Neuronal stem cell (in vitro differentiated cells): ENCODE measurements at regions not wholly inside any gene's neighbourhood (a gene's known extent, or its start where the extent isn't known, plus 50 kb on each side); places are given as distances from the start of the nearest gene placed in this dataset.

Source experiments
- DNase-seq: peaks from one replicate; pipeline ENCODE4 v3.0.0-alpha.2; 2013; ENCODE audit warnings: low spot score
- H2AFZ ChIP-seq: one replicate; pipeline ENCODE4 v1.6.1; 2013; ENCODE audit warnings: mild to moderate bottlenecking, low read length, inconsistent platforms
- H2AK5ac ChIP-seq: 2 replicates; pipeline ENCODE4 v1.6.1; 2013; ENCODE audit warnings: low read depth, mild to moderate bottlenecking, inconsistent platforms, low read length, moderate library complexity, mixed read lengths
- H2BK120ac ChIP-seq: 2 replicates; pipeline ENCODE4 v1.6.1; 2013; ENCODE audit warnings: low read depth, mild to moderate bottlenecking, inconsistent platforms, low read length, moderate library complexity, mixed read lengths
- H2BK12ac ChIP-seq: one replicate; pipeline ENCODE4 v1.6.1; 2013; ENCODE audit warnings: low read length, inconsistent platforms
- H2BK15ac ChIP-seq: 2 replicates; pipeline ENCODE4 v1.6.1; 2013; ENCODE audit warnings: mild to moderate bottlenecking, low read length, inconsistent platforms, mixed read lengths
- H2BK5ac ChIP-seq: one replicate; pipeline ENCODE4 v1.6.1; 2013; ENCODE audit warnings: inconsistent platforms, mild to moderate bottlenecking, low read length, moderate library complexity
- H3K14ac ChIP-seq: one replicate; pipeline ENCODE4 v1.6.1; 2013; ENCODE audit warnings: low read length, inconsistent platforms
- H3K18ac ChIP-seq: 2 replicates; pipeline ENCODE4 v1.6.1; 2013; ENCODE audit warnings: low read length, inconsistent platforms
- H3K23ac ChIP-seq: 2 replicates; pipeline ENCODE4 v1.6.1; 2013; ENCODE audit warnings: low read depth, mild to moderate bottlenecking, mixed read lengths, low read length, inconsistent platforms; ENCODE audit not compliant: poor library complexity
- H3K27ac ChIP-seq: replicated peaks from 3 replicates; pipeline ENCODE4 v1.5.1; 2013; ENCODE audit warnings: low read length, inconsistent platforms
- H3K27me3 ChIP-seq, 3 experiments: 2 replicates each; pipeline ENCODE4 v1.6.1; 2013; ENCODE audit warnings: low read length in 3 of 3, mild to moderate bottlenecking in 2 of 3, inconsistent platforms in 1 of 3, low read depth in 1 of 3, mixed read lengths in 1 of 3, moderate library complexity in 1 of 3; ENCODE audit not compliant: control insufficient read depth in 3 of 3, insufficient read depth in 3 of 3
- H3K36me3 ChIP-seq, 2 donors: replicated peaks in 1 of 2; 2 replicates each; pipeline ENCODE4 v1.6.1; 2013; ENCODE audit warnings: low read length in 2 of 2; ENCODE audit not compliant: control insufficient read depth in 2 of 2, insufficient read depth in 2 of 2
- H3K4ac ChIP-seq: 2 replicates; pipeline ENCODE4 v1.6.1; 2013; ENCODE audit warnings: inconsistent platforms, mild to moderate bottlenecking, low read length, moderate library complexity
- H3K4me1 ChIP-seq, 2 donors: 1 replicate in 1 of 2; 2 replicates in 1 of 2; pipeline ENCODE4 v1.6.1; 2013; ENCODE audit warnings: low read length in 2 of 2, low read depth in 1 of 2; ENCODE audit not compliant: control insufficient read depth in 2 of 2, insufficient read depth in 1 of 2
- H3K4me2 ChIP-seq: one replicate; pipeline ENCODE4 v1.6.1; 2013; ENCODE audit warnings: mild to moderate bottlenecking, low read length, inconsistent platforms; ENCODE audit not compliant: insufficient read depth, poor library complexity, severe bottlenecking
- H3K4me3 ChIP-seq, 2 donors: 2 replicates each; pipeline ENCODE4 v1.5.1; 2013; ENCODE audit warnings: low read length in 2 of 2, mild to moderate bottlenecking in 2 of 2, inconsistent platforms in 1 of 2, moderate library complexity in 1 of 2
- H3K79me1 ChIP-seq: one replicate; pipeline ENCODE4 v1.6.1; 2013; ENCODE audit warnings: low read depth, mild to moderate bottlenecking, inconsistent platforms, low read length, moderate library complexity
- H3K9ac ChIP-seq: one replicate; pipeline ENCODE4 v1.6.1; 2013; ENCODE audit warnings: mild to moderate bottlenecking, low read depth, low read length, inconsistent platforms; ENCODE audit not compliant: poor library complexity
- H3K9me3 ChIP-seq, 2 donors: replicated peaks in 1 of 2; 2 replicates each; pipeline versions ENCODE3 to v1.6.1; 2013; ENCODE audit warnings: low read length in 2 of 2, mild to moderate bottlenecking in 2 of 2, inconsistent platforms in 1 of 2, low read depth in 1 of 2, mixed read lengths in 1 of 2, moderate library complexity in 1 of 2; ENCODE audit not compliant: control insufficient read depth in 2 of 2, insufficient read depth in 1 of 2
- H4K8ac ChIP-seq: one replicate; pipeline ENCODE4 v1.6.1; 2013; ENCODE audit warnings: low read depth, mild to moderate bottlenecking, inconsistent platforms, low read length, moderate library complexity
- H4K91ac ChIP-seq: one replicate; pipeline ENCODE4 v1.6.1; 2013; ENCODE audit warnings: low read length, low read depth, mild to moderate bottlenecking, inconsistent platforms; ENCODE audit not compliant: poor library complexity
- WGBS, 2 donors: extraction: QIAGEN DNeasy Blood & Tissue Kit; methylation state at CpG; one replicate each; pipeline ENCODE4 v1.1.7; 2013; ENCODE audit warnings: missing lambda C conversion rate in 2 of 2, mixed read lengths in 1 of 2; ENCODE audit not compliant: insufficient read length in 2 of 2, insufficient replicate concordance in 1 of 2; ENCODE audit errors: extremely low coverage in 2 of 2; 5-methylcytosine and 5-hydroxymethylcytosine counted together

DNA sequence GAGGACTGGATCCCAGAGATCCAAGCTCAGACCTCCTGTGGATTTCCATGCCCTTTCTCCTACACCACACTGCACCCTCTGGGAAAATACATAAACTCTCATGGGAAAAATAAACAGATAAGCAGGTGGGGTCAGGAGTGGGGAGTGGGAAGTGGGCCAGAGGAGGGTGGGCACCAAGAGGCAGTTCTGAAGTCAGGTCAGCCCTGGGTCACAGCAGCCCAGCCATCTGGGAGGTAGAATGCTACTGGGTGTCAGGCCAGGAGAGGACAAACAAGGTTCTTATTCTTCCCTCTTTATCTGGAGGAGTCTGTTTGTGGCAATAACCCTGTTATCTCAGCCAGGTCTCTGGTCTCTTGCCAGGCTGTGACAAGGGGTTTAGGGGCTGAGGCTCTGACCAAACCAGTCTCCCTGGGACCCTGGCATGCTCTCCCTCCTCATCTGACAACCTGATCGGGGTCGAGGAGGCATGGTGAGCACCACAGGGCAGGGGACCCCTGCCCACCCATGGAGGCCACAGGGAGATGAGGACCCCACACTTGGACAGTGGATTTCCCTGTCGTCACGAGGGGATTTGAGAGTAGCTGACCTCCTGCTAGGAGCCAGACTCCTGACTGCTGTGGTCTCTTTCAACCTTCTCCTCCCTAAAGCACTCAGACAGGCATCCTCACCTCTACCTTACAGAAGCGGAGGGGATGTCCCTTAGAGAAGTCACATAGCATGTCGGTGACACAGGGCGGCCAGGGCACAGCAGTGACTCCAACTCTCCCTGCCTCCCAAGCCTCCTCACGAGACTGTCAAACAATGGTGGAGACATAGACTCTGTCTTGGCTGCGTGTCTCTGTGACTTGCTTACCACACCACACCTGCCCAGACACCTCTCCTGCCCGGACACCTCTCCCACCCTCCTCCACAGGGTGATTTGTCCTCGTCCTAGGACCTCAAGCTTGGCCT is 51.3 kb upstream of the IFFO2 start:
- Histone ChIP-seq H3K4me3 (peak overlapping the region in 1 of 2 donors; percentile 19), H2AK5ac (peak overlapping the region; percentile 90), H3K36me3 (no peaks in the 10 kb centered on the region), H2BK120ac (no peak overlapping the region), H3K4me1 (peaks cover 23 to 37% of the 10 kb centered on the region in 2 donors), H4K91ac (no peak overlapping the region), H3K27me3 (no peaks in the 10 kb centered on the region), H3K9ac (peak overlapping the region; percentile 22), H3K18ac (peak overlapping the region; percentile 71), H2BK12ac (peak overlapping the region; percentile 86), H3K4ac (no peak overlapping the region), H3K4me2 (no peak overlapping the region), H3K9me3 (no peaks in the 10 kb centered on the region), H3K23ac (no peak overlapping the region), H2AFZ (no peak overlapping the region), H2BK5ac (no peak overlapping the region), H3K27ac (no peak overlapping the region), H4K8ac (peak overlapping the region; percentile 84), H3K79me1 (no peaks in the 10 kb centered on the region), H2BK15ac (peak overlapping the region; percentile 77), H3K14ac (no peak overlapping the region)
- DNase-seq: no peak
- WGBS, 2 donors: no CpG with 5 or more reads among the region's 11 CpGs

DNA sequence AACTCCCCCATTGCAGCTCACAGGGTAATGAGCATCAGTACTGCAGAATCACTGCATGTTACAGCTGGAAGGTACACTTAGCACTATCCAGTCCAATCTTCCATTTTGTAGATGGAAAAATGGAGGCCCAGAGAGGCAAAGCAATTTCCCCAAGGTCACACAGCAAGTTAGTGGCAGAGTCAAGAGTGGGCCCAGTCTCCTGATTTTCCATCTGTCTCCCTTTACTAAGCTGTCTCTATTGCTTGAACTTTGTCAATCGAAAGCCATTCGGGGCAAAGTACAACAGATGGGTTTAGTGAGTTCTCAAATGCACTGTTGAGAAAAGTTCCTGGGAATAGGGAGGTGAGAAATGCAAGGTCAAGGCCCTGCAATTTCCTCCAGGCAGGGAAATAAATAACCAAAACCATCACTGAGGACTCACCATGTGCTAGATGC is 50.4 kb upstream of the IFFO2 start:
- Histone ChIP-seq H3K4me3 (no peak overlapping the region), H4K8ac (no peak overlapping the region), H3K9ac (no peak overlapping the region), H4K91ac (no peak overlapping the region), H3K27me3 (no peaks in the 10 kb centered on the region), H2BK12ac (no peak overlapping the region), H3K4me2 (no peak overlapping the region), H3K4me1 (peaks cover 16 to 32% of the 10 kb centered on the region in 2 donors), H2BK120ac (no peak overlapping the region), H3K27ac (no peak overlapping the region), H2BK5ac (no peak overlapping the region), H3K14ac (no peak overlapping the region), H3K23ac (no peak overlapping the region), H3K9me3 (peaks cover under 1 to 3% of the 10 kb centered on the region in 2 donors), H2BK15ac (no peak overlapping the region), H3K4ac (no peak overlapping the region), H2AFZ (no peak overlapping the region), H3K79me1 (no peaks in the 10 kb centered on the region), H2AK5ac (no peak overlapping the region), H3K36me3 (no peaks in the 10 kb centered on the region), H3K18ac (no peak overlapping the region)
- DNase-seq: no peak
- no CpG with 5 or more reads among the region's 2 CpGs for WGBS, 2 donors
